Memory B cell (primary cell): ENCODE measurements at regions not wholly inside any gene's neighbourhood (a gene's known extent, or its start where the extent isn't known, plus 50 kb on each side); places are given as distances from the start of the nearest gene placed in this dataset.

Experiments
- ATAC-seq: fragments of 150-1000 bp; cut with Tn5 transposase; 2 replicates; pipeline ENCODE4 v1.10.0; 2021; ENCODE audit warnings: low read depth, mild to moderate bottlenecking, moderate library complexity
- DNase-seq, 2 donors: peaks; one replicate each; pipeline ENCODE4 v3.0.0; 2022; ENCODE audit warnings: low spot score in 2 of 2
- H3K27ac Mint-ChIP-seq: one replicate; pipeline ENCODE4 v1.8.0; 2022; ENCODE audit warnings: mild to moderate bottlenecking, moderate library complexity, mixed read lengths
- H3K27me3 Mint-ChIP-seq: one replicate; pipeline ENCODE4 v1.8.0; 2022; ENCODE audit warnings: mixed read lengths
- H3K36me3 Mint-ChIP-seq: one replicate; pipeline ENCODE4 v1.8.0; 2022; ENCODE audit warnings: mild to moderate bottlenecking, mixed read lengths
- H3K4me1 Mint-ChIP-seq: one replicate; pipeline ENCODE4 v1.8.0; 2022; ENCODE audit warnings: mixed read lengths
- H3K4me3 Mint-ChIP-seq: one replicate; pipeline ENCODE4 v1.8.0; 2022; ENCODE audit warnings: mild to moderate bottlenecking, moderate library complexity, mixed read lengths
- H3K9me3 Mint-ChIP-seq: one replicate; pipeline ENCODE4 v1.8.0; 2022; ENCODE audit warnings: mixed read lengths

GRCh38 chr1:212181015-212181882 lies 104.0 kb upstream of the PPP2R5A start:
- H3K4me3 Mint-ChIP-seq, result no peak overlapping the region
- H3K27ac Mint-ChIP-seq, result no peak overlapping the region
- H3K36me3 Mint-ChIP-seq, result no peaks in the 10 kb centered on the region
- H3K4me1 Mint-ChIP-seq, result peaks cover under 1% of the 10 kb centered on the region
- no peaks in the 10 kb centered on the region for H3K9me3 Mint-ChIP-seq
- no peak for ATAC-seq
- H3K27me3 Mint-ChIP-seq, result no peaks in the 10 kb centered on the region
- no peak for DNase-seq

GRCh38 chr1:212182171-212182570 lies 103.0 kb upstream of the PPP2R5A start:
- no peak for DNase-seq
- H3K9me3 Mint-ChIP-seq, result no peaks in the 10 kb centered on the region
- ATAC-seq, result no peak
- no peak overlapping the region for H3K4me3 Mint-ChIP-seq
- H3K27ac Mint-ChIP-seq, result no peak overlapping the region
- no peaks in the 10 kb centered on the region for H3K36me3 Mint-ChIP-seq
- no peaks in the 10 kb centered on the region for H3K27me3 Mint-ChIP-seq
- peaks cover 7% of the 10 kb centered on the region for H3K4me1 Mint-ChIP-seq

- H3K27ac Mint-ChIP-seq, result no peak overlapping the region
- ATAC-seq, result no peak
- no peak for DNase-seq
Measured at GRCh38 chr1:212182579-212182978, 102.6 kb upstream of the PPP2R5A start.

GRCh38 chr1:212186427-212187207 lies 98.6 kb upstream of the PPP2R5A start:
- Mint-ChIP-seq H3K9me3 (no peaks in the 10 kb centered on the region), H3K36me3 (no peaks in the 10 kb centered on the region), H3K4me1 (peaks cover 14% of the 10 kb centered on the region), H3K4me3 (peak overlapping the region; percentile 77), H3K27ac (peak overlapping the region; percentile 83), H3K27me3 (peaks cover 3% of the 10 kb centered on the region)
- peak; percentile 99 for ATAC-seq
- peak; percentile 18 to 48 for DNase-seq

More at GRCh38 chr1:212182579-212182978, 102.6 kb upstream of the PPP2R5A start:
- no peak overlapping the region for H3K4me3 Mint-ChIP-seq
- H3K9me3 Mint-ChIP-seq, result no peaks in the 10 kb centered on the region
- no peaks in the 10 kb centered on the region for H3K27me3 Mint-ChIP-seq
- H3K36me3 Mint-ChIP-seq, result no peaks in the 10 kb centered on the region
- H3K4me1 Mint-ChIP-seq, result peaks cover 7% of the 10 kb centered on the region

GRCh38 chr1:212188599-212189351 lies 96.4 kb upstream of the PPP2R5A start:
- H3K4me1 Mint-ChIP-seq, result peaks cover 14% of the 10 kb centered on the region
- DNase-seq, result no peak
- H3K27me3 Mint-ChIP-seq, result peaks cover 3% of the 10 kb centered on the region
- H3K9me3 Mint-ChIP-seq, result no peaks in the 10 kb centered on the region
- H3K27ac Mint-ChIP-seq, result no peak overlapping the region
- no peaks in the 10 kb centered on the region for H3K36me3 Mint-ChIP-seq
- no peak overlapping the region for H3K4me3 Mint-ChIP-seq
- ATAC-seq, result no peak

GRCh38 chr1:212189352-212189738 lies 95.9 kb upstream of the PPP2R5A start:
- Mint-ChIP-seq H3K9me3 (no peaks in the 10 kb centered on the region), H3K4me3 (no peak overlapping the region), H3K36me3 (no peaks in the 10 kb centered on the region), H3K27ac (no peak overlapping the region), H3K27me3 (peaks cover 3% of the 10 kb centered on the region), H3K4me1 (peaks cover 14% of the 10 kb centered on the region)
- DNase-seq (no peak), ATAC-seq (no peak)

- peaks cover 3% of the 10 kb centered on the region for H3K27me3 Mint-ChIP-seq
- no peak overlapping the region for H3K4me3 Mint-ChIP-seq
- ATAC-seq, result no peak
- peaks cover 6% of the 10 kb centered on the region for H3K9me3 Mint-ChIP-seq
- no peak overlapping the region for H3K27ac Mint-ChIP-seq
- H3K36me3 Mint-ChIP-seq, result peaks cover 5% of the 10 kb centered on the region
- DNase-seq, result no peak
- peaks cover 14% of the 10 kb centered on the region for H3K4me1 Mint-ChIP-seq
Measured at GRCh38 chr1:212190169-212190568, 95.0 kb upstream of the PPP2R5A start.

- ATAC-seq, result no peak
- Mint-ChIP-seq H3K27me3 (peaks cover 3% of the 10 kb centered on the region), H3K4me1 (peaks cover 7% of the 10 kb centered on the region), H3K27ac (no peak overlapping the region), H3K36me3 (peaks cover 5% of the 10 kb centered on the region), H3K4me3 (no peak overlapping the region), H3K9me3 (peaks cover 6% of the 10 kb centered on the region)
- DNase-seq, result no peak
Measured at GRCh38 chr1:212192261-212192998, 92.8 kb upstream of the PPP2R5A start.

GRCh38 chr1:212196355-212196754 lies 88.9 kb upstream of the PPP2R5A start:
- peaks cover 5% of the 10 kb centered on the region for H3K36me3 Mint-ChIP-seq
- no peaks in the 10 kb centered on the region for H3K4me1 Mint-ChIP-seq
- no peak overlapping the region for H3K4me3 Mint-ChIP-seq
- no peak overlapping the region for H3K27ac Mint-ChIP-seq
- DNase-seq (no peak), ATAC-seq (no peak)
- no peaks in the 10 kb centered on the region for H3K27me3 Mint-ChIP-seq
- peaks cover 9% of the 10 kb centered on the region for H3K9me3 Mint-ChIP-seq

GRCh38 chr1:212201461-212201860 lies 83.7 kb upstream of the PPP2R5A start:
- no peak overlapping the region for H3K27ac Mint-ChIP-seq
- H3K4me1 Mint-ChIP-seq, result no peaks in the 10 kb centered on the region
- no peak for DNase-seq
- no peaks in the 10 kb centered on the region for H3K36me3 Mint-ChIP-seq
- no peaks in the 10 kb centered on the region for H3K27me3 Mint-ChIP-seq
- ATAC-seq, result no peak
- no peak overlapping the region for H3K4me3 Mint-ChIP-seq
- peaks cover 3% of the 10 kb centered on the region for H3K9me3 Mint-ChIP-seq

GRCh38 chr1:212203630-212204029 lies 81.6 kb upstream of the PPP2R5A start:
- Mint-ChIP-seq H3K4me3 (no peak overlapping the region), H3K4me1 (no peaks in the 10 kb centered on the region), H3K36me3 (no peaks in the 10 kb centered on the region), H3K9me3 (peaks cover 3% of the 10 kb centered on the region), H3K27me3 (no peaks in the 10 kb centered on the region), H3K27ac (no peak overlapping the region)
- no peak for DNase-seq
- ATAC-seq, result no peak

GRCh38 chr1:212205006-212205405 lies 80.2 kb upstream of the PPP2R5A start:
- H3K36me3 Mint-ChIP-seq, result no peaks in the 10 kb centered on the region
- peaks cover 3% of the 10 kb centered on the region for H3K9me3 Mint-ChIP-seq

GRCh38 chr1:212205843-212206242 lies 79.4 kb upstream of the PPP2R5A start:
- no peaks in the 10 kb centered on the region for H3K27me3 Mint-ChIP-seq
- DNase-seq, result no peak
- no peaks in the 10 kb centered on the region for H3K36me3 Mint-ChIP-seq
- H3K4me1 Mint-ChIP-seq, result no peaks in the 10 kb centered on the region
- no peak overlapping the region for H3K27ac Mint-ChIP-seq
- H3K4me3 Mint-ChIP-seq, result no peak overlapping the region
- H3K9me3 Mint-ChIP-seq, result peaks cover 3% of the 10 kb centered on the region
- ATAC-seq, result no peak

More at GRCh38 chr1:212205006-212205405, 80.2 kb upstream of the PPP2R5A start:
- Mint-ChIP-seq H3K27me3 (no peaks in the 10 kb centered on the region), H3K4me1 (no peaks in the 10 kb centered on the region), H3K27ac (no peak overlapping the region), H3K4me3 (no peak overlapping the region)
- no peak for DNase-seq
- ATAC-seq, result no peak
